Testis (tissue), 2 donors: ENCODE measurements at regions not wholly inside any gene's neighbourhood (a gene's known extent, or its start where the extent isn't known, plus 50 kb on each side); places are given as distances from the start of the nearest gene placed in this dataset.

Experiments
- POLR2A ChIP-seq: fragments of 450-650 bp; IDR thresholded peaks from one replicate; pipeline ENCODE4 v1.6.1; 2017; ENCODE audit warnings: antibody characterized with exemption, mild to moderate bottlenecking, moderate library complexity
- TF ChIP-seq, protein P1 (sequence below), 3 experiments: fragments of 450-650 bp in 2 of 3; fragments of 200-600 bp in 1 of 3; sonication (generic) in 1 of 3; IDR thresholded peaks; one replicate each; pipeline ENCODE4 v1.5.1; 2016 to 2019; ENCODE audit warnings: antibody characterized with exemption in 3 of 3, mild to moderate bottlenecking in 2 of 3, moderate library complexity in 1 of 3

DNA sequence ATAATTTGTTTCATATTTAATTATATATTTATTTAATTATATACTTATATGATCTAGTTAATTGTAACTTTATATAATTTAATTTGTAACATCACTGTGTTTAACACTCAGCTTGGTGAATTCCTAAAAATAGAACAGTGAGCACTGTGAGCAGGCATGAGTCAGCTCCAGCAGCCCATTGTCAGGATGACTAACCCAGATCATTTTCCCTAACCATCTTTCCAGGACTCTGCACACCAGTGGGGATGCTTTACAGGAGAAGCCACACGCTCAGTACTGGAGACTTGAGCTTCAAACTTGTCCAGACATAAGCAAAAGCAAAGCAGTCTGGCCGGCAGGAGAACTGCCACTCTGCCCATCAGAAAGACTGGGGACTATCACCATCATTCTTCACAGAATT, 446.2 kb upstream of the TRPC7 start:
- TF ChIP-seq, protein P1, sequence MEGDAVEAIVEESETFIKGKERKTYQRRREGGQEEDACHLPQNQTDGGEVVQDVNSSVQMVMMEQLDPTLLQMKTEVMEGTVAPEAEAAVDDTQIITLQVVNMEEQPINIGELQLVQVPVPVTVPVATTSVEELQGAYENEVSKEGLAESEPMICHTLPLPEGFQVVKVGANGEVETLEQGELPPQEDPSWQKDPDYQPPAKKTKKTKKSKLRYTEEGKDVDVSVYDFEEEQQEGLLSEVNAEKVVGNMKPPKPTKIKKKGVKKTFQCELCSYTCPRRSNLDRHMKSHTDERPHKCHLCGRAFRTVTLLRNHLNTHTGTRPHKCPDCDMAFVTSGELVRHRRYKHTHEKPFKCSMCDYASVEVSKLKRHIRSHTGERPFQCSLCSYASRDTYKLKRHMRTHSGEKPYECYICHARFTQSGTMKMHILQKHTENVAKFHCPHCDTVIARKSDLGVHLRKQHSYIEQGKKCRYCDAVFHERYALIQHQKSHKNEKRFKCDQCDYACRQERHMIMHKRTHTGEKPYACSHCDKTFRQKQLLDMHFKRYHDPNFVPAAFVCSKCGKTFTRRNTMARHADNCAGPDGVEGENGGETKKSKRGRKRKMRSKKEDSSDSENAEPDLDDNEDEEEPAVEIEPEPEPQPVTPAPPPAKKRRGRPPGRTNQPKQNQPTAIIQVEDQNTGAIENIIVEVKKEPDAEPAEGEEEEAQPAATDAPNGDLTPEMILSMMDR (IDR thresholded peaks at IDR 0.05), result no peak
- TF ChIP-seq POLR2A, result no peak
